GM18520 (cell line): ENCODE measurements at regions not wholly inside any gene's neighbourhood (a gene's known extent, or its start where the extent isn't known, plus 50 kb on each side); places are given as distances from the start of the nearest gene placed in this dataset.

Experiments
- ATAC-seq: cut with Tn5 transposase; IDR thresholded peaks from one replicate; pipeline ENCODE4 v1.9.1; 2021; ENCODE audit not compliant: unreplicated experiment

GRCh38 chr5:54854883-54855581 lies 130.4 kb downstream of the ESM1 start:
- no peak for ATAC-seq

- no peak for ATAC-seq
Measured at GRCh38 chr5:54852007-54852406, 133.4 kb downstream of the ESM1 start.

GRCh38 chr5:54851449-54851848 lies 133.9 kb downstream of the ESM1 start:
- ATAC-seq: no peak

- ATAC-seq: no peak
Measured at GRCh38 chr5:54848581-54848980, 136.8 kb downstream of the ESM1 start.

- ATAC-seq: no peak
Measured at GRCh38 chr5:54845567-54845941, 139.8 kb downstream of the ESM1 start.

- ATAC-seq: no peak
Measured at GRCh38 chr5:54844905-54845566, 140.4 kb downstream of the ESM1 start.

- ATAC-seq: no peak
Measured at GRCh38 chr5:54844266-54844665, 141.1 kb downstream of the ESM1 start.

GRCh38 chr5:54841481-54841880 lies 143.9 kb downstream of the ESM1 start:
- ATAC-seq: no peak

- no peak for ATAC-seq
Measured at GRCh38 chr5:54838843-54839242, 146.6 kb downstream of the ESM1 start.

GRCh38 chr5:54837981-54838380 lies 147.4 kb downstream of the ESM1 start:
- ATAC-seq: no peak

GRCh38 chr5:54837093-54837492 lies 148.3 kb downstream of the ESM1 start:
- no peak for ATAC-seq

GRCh38 chr5:54835647-54836046 lies 149.7 kb downstream of the ESM1 start:
- no peak for ATAC-seq

GRCh38 chr5:54834121-54834842 lies 151.1 kb downstream of the ESM1 start:
- ATAC-seq: no peak

GRCh38 chr5:54833590-54833989 lies 151.8 kb downstream of the ESM1 start:
- ATAC-seq: no peak

- ATAC-seq: no peak
Measured at GRCh38 chr5:54832858-54833257, 152.5 kb downstream of the ESM1 start.

GRCh38 chr5:54832045-54832444 lies 153.3 kb downstream of the ESM1 start:
- no peak for ATAC-seq

GRCh38 chr5:54831233-54831632 lies 154.2 kb downstream of the ESM1 start:
- ATAC-seq: no peak

- no peak for ATAC-seq
Measured at GRCh38 chr5:54829676-54830535, 155.5 kb downstream of the ESM1 start.

- no peak for ATAC-seq
Measured at GRCh38 chr5:54829102-54829501, 156.3 kb downstream of the ESM1 start.

GRCh38 chr5:54828151-54828550 lies 157.2 kb downstream of the ESM1 start:
- ATAC-seq: no peak

GRCh38 chr5:54825005-54825404 lies 160.4 kb downstream of the ESM1 start:
- ATAC-seq: no peak
